Tibial nerve (tissue), 3 donors: ENCODE measurements at regions not wholly inside any gene's neighbourhood (a gene's known extent, or its start where the extent isn't known, plus 50 kb on each side); places are given as distances from the start of the nearest gene placed in this dataset.

ENCODE experiments used
- POLR2A ChIP-seq, 2 donors: fragments of 450-650 bp; IDR thresholded peaks; one replicate each; pipeline ENCODE4 v1.6.1; 2017; ENCODE audit warnings: antibody characterized with exemption in 2 of 2, mild to moderate bottlenecking in 2 of 2, moderate library complexity in 2 of 2
- TF ChIP-seq, protein P1 (sequence below), 5 experiments: fragments of 200-600 bp in 3 of 5; fragments of 450-650 bp in 2 of 5; sonication (generic) in 3 of 5; IDR thresholded peaks; one replicate each; pipeline ENCODE4 v1.5.1; 2016 to 2019; ENCODE audit warnings: antibody characterized with exemption in 5 of 5, mild to moderate bottlenecking in 3 of 5, moderate library complexity in 2 of 5

DNA sequence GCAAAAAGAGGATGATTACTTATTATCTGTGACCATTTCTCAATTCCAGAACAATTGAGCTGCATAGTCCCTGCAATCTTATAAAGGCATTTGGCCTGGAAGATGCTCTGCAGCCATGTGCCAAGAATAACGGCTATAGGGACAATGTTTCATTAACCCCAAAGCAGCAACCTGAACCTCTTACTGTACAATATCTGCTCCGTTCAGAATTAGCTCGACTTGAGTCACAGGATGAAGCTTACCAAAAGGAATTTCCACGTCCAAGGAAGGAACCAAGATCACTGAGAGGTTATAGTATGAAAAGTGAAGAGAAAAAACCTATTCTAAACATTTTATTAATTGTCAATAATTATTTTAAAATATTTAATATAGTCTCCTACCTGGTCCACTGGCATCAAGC lies 167.3 kb upstream of the GMDS start:
- TF ChIP-seq, protein P1, sequence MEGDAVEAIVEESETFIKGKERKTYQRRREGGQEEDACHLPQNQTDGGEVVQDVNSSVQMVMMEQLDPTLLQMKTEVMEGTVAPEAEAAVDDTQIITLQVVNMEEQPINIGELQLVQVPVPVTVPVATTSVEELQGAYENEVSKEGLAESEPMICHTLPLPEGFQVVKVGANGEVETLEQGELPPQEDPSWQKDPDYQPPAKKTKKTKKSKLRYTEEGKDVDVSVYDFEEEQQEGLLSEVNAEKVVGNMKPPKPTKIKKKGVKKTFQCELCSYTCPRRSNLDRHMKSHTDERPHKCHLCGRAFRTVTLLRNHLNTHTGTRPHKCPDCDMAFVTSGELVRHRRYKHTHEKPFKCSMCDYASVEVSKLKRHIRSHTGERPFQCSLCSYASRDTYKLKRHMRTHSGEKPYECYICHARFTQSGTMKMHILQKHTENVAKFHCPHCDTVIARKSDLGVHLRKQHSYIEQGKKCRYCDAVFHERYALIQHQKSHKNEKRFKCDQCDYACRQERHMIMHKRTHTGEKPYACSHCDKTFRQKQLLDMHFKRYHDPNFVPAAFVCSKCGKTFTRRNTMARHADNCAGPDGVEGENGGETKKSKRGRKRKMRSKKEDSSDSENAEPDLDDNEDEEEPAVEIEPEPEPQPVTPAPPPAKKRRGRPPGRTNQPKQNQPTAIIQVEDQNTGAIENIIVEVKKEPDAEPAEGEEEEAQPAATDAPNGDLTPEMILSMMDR (IDR thresholded peaks at IDR 0.05), result no peak
- no peak for TF ChIP-seq POLR2A (IDR thresholded peaks at IDR 0.05)
